ENCODE measurements at regions not wholly inside any gene's neighbourhood (a gene's known extent, or its start where the extent isn't known, plus 50 kb on each side); places are given as distances from the start of the nearest gene placed in this dataset.
"Not testable (repeated sequence)": the region's sequence is repeated elsewhere in the genome, so short reads cannot be mapped to it uniquely, and the experiment has no call there.

GRCh38 chr1:146401281-146401825 is 172.5 kb upstream of the NOTCH2NLA start:
- H4K20me1 ChIP-seq (ENCODE audit: insufficient read depth, low read length); H2BK20ac ChIP-seq (ENCODE audit: low read depth, low read length); H3K9me1 ChIP-seq (ENCODE audit: insufficient read depth, low read length); H3K36me3 ChIP-seq (ENCODE audit: control insufficient read depth, insufficient read depth, low read length); H4K91ac ChIP-seq (ENCODE audit: insufficient read depth, low read depth, low read length); H3K27me3 ChIP-seq (ENCODE audit: control insufficient read depth, insufficient read depth, low read length); CTCF ChIA-PET; H3K9me3 ChIP-seq (ENCODE audit: control insufficient read depth, insufficient read depth, low read length); H2AK9ac ChIP-seq (replicated peaks; ENCODE audit: low read depth, low read length, poor library complexity); dilution Hi-C loops (cut with HindIII; ENCODE audit: low sequenced_read_pairs, unreplicated experiment); BruUV-seq (replicated peaks); H3K79me1 ChIP-seq (ENCODE audit: low read depth in 1 of 2, low read length in 2 of 2); POLR2A ChIA-PET (ENCODE audit: unreplicated experiment); H3K14ac ChIP-seq (replicated peaks; ENCODE audit: low read depth, low read length); H4K5ac ChIP-seq (ENCODE audit: low read depth, low read length); H3K4me1 ChIP-seq (ENCODE audit: control insufficient read depth, insufficient read depth, low read length); H2BK120ac ChIP-seq (ENCODE audit: low read depth, low read length); H2AFZ ChIP-seq (replicated peaks; ENCODE audit: low read length, poor library complexity); H3K4me2 ChIP-seq (ENCODE audit: low read depth, low read length); H2BK5ac ChIP-seq (ENCODE audit: low read depth, low read length, poor library complexity, severe bottlenecking); in situ Hi-C loops (cut with MboI; ENCODE audit: low sequenced_read_pairs); intact Hi-C loops (cut with micrococcal nuclease); H2AK5ac ChIP-seq (ENCODE audit: low read depth, low read length); H4K8ac ChIP-seq (ENCODE audit: low read depth in 2 of 2, low read length in 2 of 2); H3K56ac ChIP-seq (ENCODE audit: extremely low read depth, insufficient read depth, low read length); H3K9ac ChIP-seq (ENCODE audit: low read depth, low read length); H3K27ac ChIP-seq (ENCODE audit: insufficient read depth, low read length); H2BK15ac ChIP-seq (ENCODE audit: low read depth, low read length); H3K18ac ChIP-seq (ENCODE audit: low read depth, low read length); H3K4me3 ChIP-seq (ENCODE audit: insufficient read depth, low read depth, low read length); H3K4ac ChIP-seq (ENCODE audit: low read depth, low read length); H3K23ac ChIP-seq (ENCODE audit: low read depth, low read length): not testable (repeated sequence)
- no CpG with 5 or more reads among the region's 7 CpGs for WGBS, 2 experiments (ENCODE audit: extremely low coverage in 2 of 2, insufficient read length in 1 of 2)
- TF ChIP-seq, protein P1, sequence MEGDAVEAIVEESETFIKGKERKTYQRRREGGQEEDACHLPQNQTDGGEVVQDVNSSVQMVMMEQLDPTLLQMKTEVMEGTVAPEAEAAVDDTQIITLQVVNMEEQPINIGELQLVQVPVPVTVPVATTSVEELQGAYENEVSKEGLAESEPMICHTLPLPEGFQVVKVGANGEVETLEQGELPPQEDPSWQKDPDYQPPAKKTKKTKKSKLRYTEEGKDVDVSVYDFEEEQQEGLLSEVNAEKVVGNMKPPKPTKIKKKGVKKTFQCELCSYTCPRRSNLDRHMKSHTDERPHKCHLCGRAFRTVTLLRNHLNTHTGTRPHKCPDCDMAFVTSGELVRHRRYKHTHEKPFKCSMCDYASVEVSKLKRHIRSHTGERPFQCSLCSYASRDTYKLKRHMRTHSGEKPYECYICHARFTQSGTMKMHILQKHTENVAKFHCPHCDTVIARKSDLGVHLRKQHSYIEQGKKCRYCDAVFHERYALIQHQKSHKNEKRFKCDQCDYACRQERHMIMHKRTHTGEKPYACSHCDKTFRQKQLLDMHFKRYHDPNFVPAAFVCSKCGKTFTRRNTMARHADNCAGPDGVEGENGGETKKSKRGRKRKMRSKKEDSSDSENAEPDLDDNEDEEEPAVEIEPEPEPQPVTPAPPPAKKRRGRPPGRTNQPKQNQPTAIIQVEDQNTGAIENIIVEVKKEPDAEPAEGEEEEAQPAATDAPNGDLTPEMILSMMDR (conservative IDR thresholded peaks at IDR 0.05; ENCODE audit: low read depth, low read length) = peak; percentile 32; the same call in 1 of the 2 replicates
- TF ChIP-seq SMC3 (IDR thresholded peaks at IDR 0.05; ENCODE audit: low read depth, low read length) = 0 out of 2 replicates have a peak, but pooled peaks have one; percentile 11
- 0 out of 2 replicates have a peak, but pooled peaks have one; percentile 11 for TF ChIP-seq RAD21 (IDR thresholded peaks at IDR 0.05; ENCODE audit: low read length)
- DNase-seq (peak; percentile 28), ATAC-seq (ENCODE audit: low read depth) (peak; percentile 91)

DNA sequence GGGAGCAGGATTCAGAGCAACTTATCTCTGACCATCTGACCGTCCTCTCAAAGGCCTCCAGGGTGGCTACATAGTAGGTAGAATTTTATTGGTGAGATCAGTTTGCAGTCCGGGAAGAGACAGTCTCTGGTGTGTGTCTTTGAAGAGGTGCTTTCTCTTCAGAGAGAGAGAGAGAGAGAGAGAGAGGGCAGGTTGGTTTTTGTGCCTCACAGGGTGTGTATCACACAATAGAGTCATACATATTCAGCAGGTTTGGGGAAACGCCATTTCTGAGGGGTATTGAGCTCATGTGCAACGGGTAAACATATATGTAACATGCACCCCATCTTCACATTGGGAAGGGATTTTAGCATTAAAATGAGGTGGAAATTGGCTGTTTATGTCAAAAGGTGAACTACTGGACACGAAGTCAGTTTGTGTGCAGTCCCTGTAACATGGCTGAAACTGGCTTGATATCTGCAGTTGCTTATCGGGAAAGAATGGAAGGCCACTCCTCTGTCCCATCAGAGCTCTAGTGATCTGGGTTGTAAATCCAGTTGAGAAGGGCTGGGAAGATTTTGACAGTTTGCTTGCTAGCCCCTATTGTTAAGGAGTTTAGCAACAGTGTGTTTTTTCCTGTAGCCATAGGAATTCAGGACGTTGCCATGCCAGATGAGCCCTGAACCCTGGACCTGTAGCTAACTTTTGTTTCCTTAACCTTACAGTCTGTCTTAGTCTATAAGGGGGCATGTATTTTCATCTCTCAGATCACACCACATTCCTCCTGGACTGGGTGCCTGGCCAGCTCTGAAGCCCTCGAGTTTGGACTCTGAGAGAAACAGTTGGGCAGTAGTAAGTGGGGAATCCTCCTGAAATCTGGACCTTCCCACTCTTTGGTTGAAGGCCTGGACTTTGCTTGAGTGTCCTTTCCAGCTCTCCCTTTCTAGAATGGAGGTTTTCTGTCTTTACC is 171.6 kb upstream of the NOTCH2NLA start:
- H2AFZ ChIP-seq (replicated peaks; ENCODE audit: low read length, poor library complexity); H4K91ac ChIP-seq (ENCODE audit: insufficient read depth, low read depth, low read length); H3K4ac ChIP-seq (ENCODE audit: low read depth, low read length); H3K27ac ChIP-seq (ENCODE audit: insufficient read depth, low read length); POLR2A ChIA-PET (ENCODE audit: unreplicated experiment); H2BK5ac ChIP-seq (ENCODE audit: low read depth, low read length, poor library complexity, severe bottlenecking); H3K14ac ChIP-seq (replicated peaks; ENCODE audit: low read depth, low read length); ATAC-seq (ENCODE audit: low read depth); in situ Hi-C loops (cut with MboI; ENCODE audit: low sequenced_read_pairs); H4K5ac ChIP-seq (ENCODE audit: low read depth, low read length); H3K79me1 ChIP-seq (ENCODE audit: low read depth in 1 of 2, low read length in 2 of 2); intact Hi-C loops (cut with micrococcal nuclease); H3K36me3 ChIP-seq (ENCODE audit: control insufficient read depth, insufficient read depth, low read length); H2AK5ac ChIP-seq (ENCODE audit: low read depth, low read length); dilution Hi-C loops (cut with HindIII; ENCODE audit: low sequenced_read_pairs, unreplicated experiment); H3K4me1 ChIP-seq (ENCODE audit: control insufficient read depth, insufficient read depth, low read length); CTCF ChIA-PET; H3K9me1 ChIP-seq (ENCODE audit: insufficient read depth, low read length); H3K27me3 ChIP-seq (ENCODE audit: control insufficient read depth, insufficient read depth, low read length); H3K4me3 ChIP-seq (ENCODE audit: insufficient read depth, low read depth, low read length); H2BK15ac ChIP-seq (ENCODE audit: low read depth, low read length); H4K20me1 ChIP-seq (ENCODE audit: insufficient read depth, low read length); BruUV-seq (replicated peaks); H3K18ac ChIP-seq (ENCODE audit: low read depth, low read length); H3K23ac ChIP-seq (ENCODE audit: low read depth, low read length); H4K8ac ChIP-seq (ENCODE audit: low read depth in 2 of 2, low read length in 2 of 2); H2BK120ac ChIP-seq (ENCODE audit: low read depth, low read length); H3K9ac ChIP-seq (ENCODE audit: low read depth, low read length); DNase-seq; H2BK20ac ChIP-seq (ENCODE audit: low read depth, low read length); H3K9me3 ChIP-seq (ENCODE audit: control insufficient read depth, insufficient read depth, low read length); H3K4me2 ChIP-seq (ENCODE audit: low read depth, low read length); H3K56ac ChIP-seq (ENCODE audit: extremely low read depth, insufficient read depth, low read length); H2AK9ac ChIP-seq (replicated peaks; ENCODE audit: low read depth, low read length, poor library complexity): not testable (repeated sequence)
- WGBS, 2 experiments (ENCODE audit: extremely low coverage in 2 of 2, insufficient read length in 1 of 2) = no CpG with 5 or more reads among the region's 8 CpGs
